ENCODE measurements at regions not wholly inside any gene's neighbourhood (a gene's known extent, or its start where the extent isn't known, plus 50 kb on each side); places are given as distances from the start of the nearest gene placed in this dataset.
"Not testable (repeated sequence)": the region's sequence is repeated elsewhere in the genome, so short reads cannot be mapped to it uniquely, and the experiment has no call there.

GRCh38 chr13:79173691-79174090 is 232.4 kb downstream of the RBM26 start:
- not testable (repeated sequence) for H3K36me3 Mint-ChIP-seq (ENCODE audit: insufficient read depth in 2 of 2); H3K27me3 Mint-ChIP-seq (ENCODE audit: low read depth); DNase-seq; H3K4me1 Mint-ChIP-seq (ENCODE audit: low read depth); H3K4me3 Mint-ChIP-seq; H3K27ac Mint-ChIP-seq; ATAC-seq (replicated peaks in 1 of 2)
- peaks cover 8 to 13% of the 10 kb centered on the region in 2 donors for H3K9me3 Mint-ChIP-seq

GRCh38 chr13:79172924-79173323 is 233.1 kb downstream of the RBM26 start:
- not testable (repeated sequence) for ATAC-seq (replicated peaks in 1 of 2); H3K4me1 Mint-ChIP-seq (ENCODE audit: low read depth); DNase-seq; H3K27ac Mint-ChIP-seq; H3K36me3 Mint-ChIP-seq (ENCODE audit: insufficient read depth in 2 of 2); H3K4me3 Mint-ChIP-seq; H3K27me3 Mint-ChIP-seq (ENCODE audit: low read depth)
- peaks cover 11 to 15% of the 10 kb centered on the region in 2 donors for H3K9me3 Mint-ChIP-seq

GRCh38 chr13:79171141-79172061 is 234.7 kb downstream of the RBM26 start:
- ATAC-seq (replicated peaks in 1 of 2), result no peak
- peaks cover 14 to 17% of the 10 kb centered on the region in 2 donors for H3K9me3 Mint-ChIP-seq
- no peak overlapping the region for H3K4me3 Mint-ChIP-seq
- H3K36me3 Mint-ChIP-seq (ENCODE audit: insufficient read depth in 2 of 2), result no peaks in the 10 kb centered on the region
- no peak overlapping the region for H3K27ac Mint-ChIP-seq
- no peaks in the 10 kb centered on the region for H3K4me1 Mint-ChIP-seq (ENCODE audit: low read depth)
- DNase-seq, result no peak
- H3K27me3 Mint-ChIP-seq (ENCODE audit: low read depth), result peaks cover 17% of the 10 kb centered on the region

- Mint-ChIP-seq H3K4me3 (no peak overlapping the region), H3K27ac (no peak overlapping the region), H3K36me3 (ENCODE audit: insufficient read depth in 2 of 2) (peaks cover 0 to 2% of the 10 kb centered on the region in 2 donors), H3K4me1 (ENCODE audit: low read depth) (no peaks in the 10 kb centered on the region), H3K27me3 (ENCODE audit: low read depth) (peaks cover 15% of the 10 kb centered on the region), H3K9me3 (no peaks in the 10 kb centered on the region)
- DNase-seq, result no peak
- no peak for ATAC-seq (replicated peaks in 1 of 2)
Observed at GRCh38 chr13:79160818-79161217, 245.2 kb downstream of the RBM26 start.

GRCh38 chr13:79155883-79156282 is 250.2 kb downstream of the RBM26 start:
- DNase-seq, result no peak

GRCh38 chr13:79149210-79149609 is 256.8 kb downstream of the RBM26 start:
- no peak overlapping the region for H3K27ac Mint-ChIP-seq
- H3K9me3 Mint-ChIP-seq, result peaks cover 0 to 1% of the 10 kb centered on the region in 2 donors
- no peak for ATAC-seq (replicated peaks in 1 of 2)
- H3K36me3 Mint-ChIP-seq (ENCODE audit: insufficient read depth in 2 of 2), result no peaks in the 10 kb centered on the region
- no peaks in the 10 kb centered on the region for H3K4me1 Mint-ChIP-seq (ENCODE audit: low read depth)
- DNase-seq, result no peak
- H3K27me3 Mint-ChIP-seq (ENCODE audit: low read depth), result peaks cover 13% of the 10 kb centered on the region
- no peak overlapping the region for H3K4me3 Mint-ChIP-seq

More at GRCh38 chr13:79155883-79156282, 250.2 kb downstream of the RBM26 start:
- H3K4me3 Mint-ChIP-seq, result no peak overlapping the region
- H3K4me1 Mint-ChIP-seq (ENCODE audit: low read depth), result no peaks in the 10 kb centered on the region
- no peak overlapping the region for H3K27ac Mint-ChIP-seq
- no peaks in the 10 kb centered on the region for H3K36me3 Mint-ChIP-seq (ENCODE audit: insufficient read depth in 2 of 2)
- ATAC-seq (replicated peaks in 1 of 2), result no peak
- H3K27me3 Mint-ChIP-seq (ENCODE audit: low read depth), result peaks cover 25% of the 10 kb centered on the region
- H3K9me3 Mint-ChIP-seq, result no peaks in the 10 kb centered on the region

GRCh38 chr13:79141082-79141481 is 265.0 kb downstream of the RBM26 start:
- no peak for ATAC-seq (replicated peaks in 1 of 2)
- DNase-seq, result no peak
- Mint-ChIP-seq H3K9me3 (no peaks in the 10 kb centered on the region), H3K36me3 (ENCODE audit: insufficient read depth in 2 of 2) (no peaks in the 10 kb centered on the region), H3K4me3 (no peak overlapping the region), H3K4me1 (ENCODE audit: low read depth) (no peaks in the 10 kb centered on the region), H3K27me3 (ENCODE audit: low read depth) (no peaks in the 10 kb centered on the region), H3K27ac (no peak overlapping the region)

- ATAC-seq (replicated peaks in 1 of 2) (no peak), DNase-seq (no peak)
- Mint-ChIP-seq H3K9me3 (no peaks in the 10 kb centered on the region), H3K36me3 (ENCODE audit: insufficient read depth in 2 of 2) (no peaks in the 10 kb centered on the region), H3K4me1 (ENCODE audit: low read depth) (no peaks in the 10 kb centered on the region), H3K27me3 (ENCODE audit: low read depth) (peaks cover 17% of the 10 kb centered on the region), H3K27ac (no peak overlapping the region), H3K4me3 (no peak overlapping the region)
Observed at GRCh38 chr13:79128158-79128557, 277.9 kb downstream of the RBM26 start.

- no peaks in the 10 kb centered on the region for H3K36me3 Mint-ChIP-seq (ENCODE audit: insufficient read depth in 2 of 2)
Observed at GRCh38 chr13:79126706-79127105, 279.3 kb downstream of the RBM26 start.

GRCh38 chr13:79124183-79124582 is 281.9 kb downstream of the RBM26 start:
- no peak for DNase-seq
- H3K4me1 Mint-ChIP-seq (ENCODE audit: low read depth), result no peaks in the 10 kb centered on the region
- no peak for ATAC-seq (replicated peaks in 1 of 2)
- no peaks in the 10 kb centered on the region for H3K36me3 Mint-ChIP-seq (ENCODE audit: insufficient read depth in 2 of 2)
- H3K27me3 Mint-ChIP-seq (ENCODE audit: low read depth), result no peaks in the 10 kb centered on the region
- H3K9me3 Mint-ChIP-seq, result no peaks in the 10 kb centered on the region
- H3K4me3 Mint-ChIP-seq, result no peak overlapping the region
- no peak overlapping the region for H3K27ac Mint-ChIP-seq

More at GRCh38 chr13:79126706-79127105, 279.3 kb downstream of the RBM26 start:
- peaks cover 8% of the 10 kb centered on the region for H3K27me3 Mint-ChIP-seq (ENCODE audit: low read depth)
- DNase-seq (no peak), ATAC-seq (replicated peaks in 1 of 2) (no peak)
- no peaks in the 10 kb centered on the region for H3K4me1 Mint-ChIP-seq (ENCODE audit: low read depth)
- no peak overlapping the region for H3K27ac Mint-ChIP-seq
- no peak overlapping the region for H3K4me3 Mint-ChIP-seq
- H3K9me3 Mint-ChIP-seq, result no peaks in the 10 kb centered on the region

GRCh38 chr13:79121286-79121685 is 284.8 kb downstream of the RBM26 start:
- Mint-ChIP-seq H3K9me3 (no peaks in the 10 kb centered on the region), H3K4me1 (ENCODE audit: low read depth) (no peaks in the 10 kb centered on the region)

GRCh38 chr13:79119578-79120107 is 286.4 kb downstream of the RBM26 start:
- no peaks in the 10 kb centered on the region for H3K36me3 Mint-ChIP-seq (ENCODE audit: insufficient read depth in 2 of 2)
- H3K4me3 Mint-ChIP-seq, result no peak overlapping the region
- no peak overlapping the region for H3K27ac Mint-ChIP-seq
- no peak for ATAC-seq (replicated peaks in 1 of 2)
- H3K27me3 Mint-ChIP-seq (ENCODE audit: low read depth), result no peaks in the 10 kb centered on the region
- DNase-seq, result no peak
- H3K9me3 Mint-ChIP-seq, result no peaks in the 10 kb centered on the region
- no peaks in the 10 kb centered on the region for H3K4me1 Mint-ChIP-seq (ENCODE audit: low read depth)

More at GRCh38 chr13:79121286-79121685, 284.8 kb downstream of the RBM26 start:
- no peak overlapping the region for H3K4me3 Mint-ChIP-seq
- no peaks in the 10 kb centered on the region for H3K36me3 Mint-ChIP-seq (ENCODE audit: insufficient read depth in 2 of 2)
- H3K27me3 Mint-ChIP-seq (ENCODE audit: low read depth), result no peaks in the 10 kb centered on the region
- no peak for ATAC-seq (replicated peaks in 1 of 2)
- no peak overlapping the region for H3K27ac Mint-ChIP-seq
- no peak for DNase-seq

- Mint-ChIP-seq H3K4me1 (ENCODE audit: low read depth) (no peaks in the 10 kb centered on the region), H3K36me3 (ENCODE audit: insufficient read depth in 2 of 2) (no peaks in the 10 kb centered on the region), H3K4me3 (no peak overlapping the region), H3K27me3 (ENCODE audit: low read depth) (no peaks in the 10 kb centered on the region), H3K27ac (no peak overlapping the region), H3K9me3 (no peaks in the 10 kb centered on the region)
- ATAC-seq (replicated peaks in 1 of 2), result no peak
- no peak for DNase-seq
Observed at GRCh38 chr13:79112016-79112415, 294.0 kb downstream of the RBM26 start.
